GM12874 (cell line): ENCODE measurements at regions not wholly inside any gene's neighbourhood (a gene's known extent, or its start where the extent isn't known, plus 50 kb on each side); places are given as distances from the start of the nearest gene placed in this dataset.

Source experiments
- TF ChIP-seq, protein P1 (sequence below): IDR thresholded peaks from 2 replicates; pipeline ENCODE4 v1.5.1; 2011; ENCODE audit warnings: low read depth, mild to moderate bottlenecking, control low read depth, low read length, moderate library complexity; ENCODE audit not compliant: insufficient read depth

- TF ChIP-seq, protein P1, sequence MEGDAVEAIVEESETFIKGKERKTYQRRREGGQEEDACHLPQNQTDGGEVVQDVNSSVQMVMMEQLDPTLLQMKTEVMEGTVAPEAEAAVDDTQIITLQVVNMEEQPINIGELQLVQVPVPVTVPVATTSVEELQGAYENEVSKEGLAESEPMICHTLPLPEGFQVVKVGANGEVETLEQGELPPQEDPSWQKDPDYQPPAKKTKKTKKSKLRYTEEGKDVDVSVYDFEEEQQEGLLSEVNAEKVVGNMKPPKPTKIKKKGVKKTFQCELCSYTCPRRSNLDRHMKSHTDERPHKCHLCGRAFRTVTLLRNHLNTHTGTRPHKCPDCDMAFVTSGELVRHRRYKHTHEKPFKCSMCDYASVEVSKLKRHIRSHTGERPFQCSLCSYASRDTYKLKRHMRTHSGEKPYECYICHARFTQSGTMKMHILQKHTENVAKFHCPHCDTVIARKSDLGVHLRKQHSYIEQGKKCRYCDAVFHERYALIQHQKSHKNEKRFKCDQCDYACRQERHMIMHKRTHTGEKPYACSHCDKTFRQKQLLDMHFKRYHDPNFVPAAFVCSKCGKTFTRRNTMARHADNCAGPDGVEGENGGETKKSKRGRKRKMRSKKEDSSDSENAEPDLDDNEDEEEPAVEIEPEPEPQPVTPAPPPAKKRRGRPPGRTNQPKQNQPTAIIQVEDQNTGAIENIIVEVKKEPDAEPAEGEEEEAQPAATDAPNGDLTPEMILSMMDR = no peak
Observed at GRCh38 chr14:100473249-100473648, 114.0 kb downstream of the BEGAIN start.

- TF ChIP-seq, protein P1 = no peak
Observed at GRCh38 chr14:100474196-100474595, 113.0 kb downstream of the BEGAIN start.

DNA sequence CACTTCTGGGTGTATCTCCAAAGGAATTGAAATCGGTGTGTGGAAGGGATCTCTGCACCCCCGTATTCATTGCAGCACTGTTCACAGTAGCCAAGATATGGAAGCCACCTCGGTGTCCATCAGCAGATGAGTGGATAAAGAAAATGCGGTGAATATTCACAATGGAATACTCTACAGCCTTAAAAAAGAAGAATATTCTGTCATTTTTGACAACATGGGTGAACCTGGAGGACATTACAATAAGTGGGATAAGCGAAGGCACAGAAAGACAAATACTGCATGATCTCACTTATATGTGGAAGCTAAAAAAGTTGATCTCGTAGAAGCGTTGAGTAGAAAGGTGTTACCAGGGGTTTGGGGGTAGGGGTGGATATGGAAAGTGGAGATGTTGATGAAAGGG, 111.9 kb downstream of the BEGAIN start:
- TF ChIP-seq, protein P1 = no peak

- TF ChIP-seq, protein P1 = no peak
Observed at GRCh38 chr14:100476012-100476822, 111.0 kb downstream of the BEGAIN start.

GRCh38 chr14:100484531-100485267, 102.5 kb downstream of the BEGAIN start:
- TF ChIP-seq, protein P1 = no peak

DNA sequence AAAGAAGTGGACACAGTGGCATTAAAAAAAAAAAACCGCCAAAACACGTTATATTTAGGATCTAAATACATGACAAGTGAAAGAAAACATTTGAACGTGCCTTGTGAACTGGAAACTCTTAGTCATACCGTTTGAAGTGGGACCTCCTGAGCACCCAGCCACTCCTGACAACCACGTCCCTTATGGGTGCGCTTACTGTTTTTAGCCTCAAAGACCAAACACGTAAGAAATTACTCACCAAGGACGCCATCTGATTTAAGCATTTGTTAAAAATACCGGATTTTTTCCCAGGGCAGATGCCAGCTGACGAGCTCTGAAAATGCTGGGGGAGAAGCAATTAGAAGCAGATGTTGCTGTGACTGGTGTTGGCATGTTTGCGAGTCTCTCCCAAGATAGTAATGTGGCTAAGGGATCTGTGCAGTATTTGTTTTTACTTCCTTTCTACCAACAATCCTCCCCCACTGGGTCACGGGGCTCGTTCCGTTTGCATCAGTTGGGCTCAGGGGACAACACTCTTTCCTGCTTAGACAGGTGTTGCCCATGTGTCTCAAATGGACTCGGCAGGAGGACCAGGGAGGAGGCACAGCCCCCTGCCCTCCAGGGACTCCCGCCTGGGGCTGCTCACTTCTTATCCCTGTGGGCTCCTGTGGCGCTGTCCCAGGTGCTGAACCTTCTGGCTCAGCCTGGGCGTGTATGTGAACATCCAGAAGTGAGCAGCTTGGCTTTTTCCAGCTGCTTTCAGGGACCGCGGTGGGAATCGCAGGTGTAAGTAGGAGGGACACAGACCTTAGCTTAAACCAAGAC, 101.0 kb downstream of the BEGAIN start:
- TF ChIP-seq, protein P1 = no peak
